ENCODE measurements at regions not wholly inside any gene's neighbourhood (a gene's known extent, or its start where the extent isn't known, plus 50 kb on each side); places are given as distances from the start of the nearest gene placed in this dataset.
"Not testable (repeated sequence)": the region's sequence is repeated elsewhere in the genome, so short reads cannot be mapped to it uniquely, and the experiment has no call there.

DNA sequence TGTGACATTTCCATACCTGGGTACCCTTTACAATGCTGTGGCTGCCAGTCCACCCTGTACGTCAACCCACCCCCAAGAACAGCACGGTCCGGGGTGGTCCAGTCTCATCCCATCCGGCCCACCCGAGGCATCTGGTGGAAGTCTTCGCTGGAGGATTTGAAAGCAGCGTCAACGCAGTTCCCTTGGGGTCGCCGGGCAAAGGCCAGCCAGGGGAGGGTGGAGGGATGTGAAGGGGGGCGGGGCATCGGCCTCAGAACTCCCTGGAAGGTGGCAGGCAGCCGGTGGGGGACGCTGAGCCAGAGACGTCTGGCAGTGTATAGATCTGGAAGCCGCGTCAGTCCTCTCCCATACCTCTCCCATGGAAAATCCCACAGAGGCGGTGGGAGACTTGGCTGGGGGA lies 1944.0 kb upstream of the DEFB115 start:
- Histone ChIP-seq H3K4me1 (ENCODE audit: insufficient read depth, low read length) (no peaks in the 10 kb centered on the region), H3K36me3 (ENCODE audit: insufficient read depth, low read length) (no peaks in the 10 kb centered on the region), H3K9me3 (ENCODE audit: low read length) (no peaks in the 10 kb centered on the region), H3K27ac (ENCODE audit: low read depth, low read length) (no peak overlapping the region), H3K27me3 (ENCODE audit: insufficient read depth, low read length, poor library complexity, severe bottlenecking) (no peaks in the 10 kb centered on the region), H3K4me3 (ENCODE audit: low read length) (no peak overlapping the region)
- ChIA-PET POLR2A (no interaction called here), CTCF (no interaction called here)
- Mint-ChIP-seq H3K27me3 (peaks cover 0 to 4% of the 10 kb centered on the region in 2 donors), H3K4me1 (peaks cover 0 to 3% (median 0%) of the 10 kb centered on the region in 3 donors), H3K4me3 (no peak overlapping the region), H3K36me3 (no peaks in the 10 kb centered on the region), H3K27ac (no peak overlapping the region), H3K9me3 (peaks cover 10 to 46% (median 30%) of the 10 kb centered on the region in 5 donors)
- DNase-seq, result no peak

DNA sequence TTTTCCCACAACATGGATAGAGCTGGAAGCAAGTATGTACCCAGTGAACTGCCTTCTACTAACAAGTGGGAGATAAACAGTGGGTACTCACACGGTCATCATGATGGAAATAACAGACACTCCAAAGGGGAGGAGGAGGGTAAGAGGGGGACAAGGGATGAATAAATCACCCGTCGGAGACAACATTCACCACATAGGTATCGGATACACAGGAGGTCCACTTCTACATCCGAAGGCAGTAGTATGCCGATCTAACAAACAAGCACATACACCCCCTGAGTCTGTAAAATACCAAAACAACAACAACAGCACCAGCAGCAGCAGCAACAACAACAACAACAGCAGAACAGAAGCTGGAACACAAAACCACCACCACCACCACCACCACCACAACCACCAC lies 1943.2 kb upstream of the DEFB115 start:
- Histone ChIP-seq H3K27me3 (ENCODE audit: insufficient read depth, low read length, poor library complexity, severe bottlenecking) (no peaks in the 10 kb centered on the region), H3K4me3 (ENCODE audit: low read length) (no peak overlapping the region), H3K27ac (ENCODE audit: low read depth, low read length) (no peak overlapping the region), H3K36me3 (ENCODE audit: insufficient read depth, low read length) (no peaks in the 10 kb centered on the region), H3K9me3 (ENCODE audit: low read length) (no peaks in the 10 kb centered on the region), H3K4me1 (ENCODE audit: insufficient read depth, low read length) (no peaks in the 10 kb centered on the region)
- Mint-ChIP-seq H3K4me3 (no peak overlapping the region), H3K4me1 (no peaks in the 10 kb centered on the region), H3K27me3 (peaks cover 0 to 4% of the 10 kb centered on the region in 2 donors), H3K27ac (no peak overlapping the region), H3K9me3 (peaks cover 10 to 38% (median 23%) of the 10 kb centered on the region in 5 donors), H3K36me3 (no peaks in the 10 kb centered on the region)
- ChIA-PET CTCF (no interaction called here), POLR2A (no interaction called here)
- DNase-seq, result no peak

- Mint-ChIP-seq H3K4me1 (no peaks in the 10 kb centered on the region), H3K4me3 (no peak overlapping the region), H3K27ac (no peak overlapping the region), H3K27me3 (peaks cover 0 to 8% of the 10 kb centered on the region in 2 donors), H3K9me3 (peaks cover 14 to 24% (median 18%) of the 10 kb centered on the region in 5 donors), H3K36me3 (no peaks in the 10 kb centered on the region)
- POLR2A ChIA-PET, result no interaction called here
- DNase-seq, result no peak
- CTCF ChIA-PET, result no interaction called here
- H3K36me3 ChIP-seq (ENCODE audit: insufficient read depth, low read length), result no peaks in the 10 kb centered on the region
- no peaks in the 10 kb centered on the region for H3K27me3 ChIP-seq (ENCODE audit: insufficient read depth, low read length, poor library complexity, severe bottlenecking)
- H3K4me1 ChIP-seq (ENCODE audit: insufficient read depth, low read length), result no peaks in the 10 kb centered on the region
- no peak overlapping the region for H3K4me3 ChIP-seq (ENCODE audit: low read length)
- no peak overlapping the region for H3K27ac ChIP-seq (ENCODE audit: low read depth, low read length)
- H3K9me3 ChIP-seq (ENCODE audit: low read length), result no peaks in the 10 kb centered on the region
Measured at GRCh38 chr20:29318871-29319461, 1938.5 kb upstream of the DEFB115 start.

DNA sequence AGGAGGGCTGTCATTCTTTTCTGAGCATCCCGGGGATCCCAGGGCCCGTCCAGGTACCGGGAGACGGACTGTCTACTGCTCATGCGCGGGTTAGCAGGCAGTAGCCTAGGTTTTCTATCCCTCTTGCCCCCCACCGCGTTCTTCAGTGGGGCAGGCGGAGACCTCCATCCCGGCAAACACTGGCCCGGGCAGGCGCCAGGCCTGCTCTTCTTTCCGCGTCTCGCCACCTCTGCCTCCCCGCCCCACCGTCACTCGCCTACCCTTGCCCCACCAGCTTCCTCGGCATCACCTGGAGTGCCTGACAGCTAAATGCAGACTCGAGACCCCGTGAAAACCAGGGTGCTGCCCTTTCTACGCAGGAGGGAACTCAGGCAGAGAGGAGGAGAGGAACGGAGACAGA lies 1937.7 kb upstream of the DEFB115 start:
- Mint-ChIP-seq H3K9me3 (peaks cover 13 to 22% (median 14%) of the 10 kb centered on the region in 5 donors), H3K27me3 (peaks cover 0 to 9% of the 10 kb centered on the region in 2 donors), H3K4me1 (no peaks in the 10 kb centered on the region), H3K4me3 (peak overlapping the region in 1 of 7 donors; percentile 11), H3K36me3 (no peaks in the 10 kb centered on the region), H3K27ac (no peak overlapping the region)
- ChIA-PET CTCF (no interaction called here), POLR2A (no interaction called here)
- Histone ChIP-seq H3K9me3 (ENCODE audit: low read length) (no peaks in the 10 kb centered on the region), H3K27ac (ENCODE audit: low read depth, low read length) (no peak overlapping the region), H3K4me1 (ENCODE audit: insufficient read depth, low read length) (no peaks in the 10 kb centered on the region), H3K4me3 (ENCODE audit: low read length) (no peak overlapping the region), H3K36me3 (ENCODE audit: insufficient read depth, low read length) (no peaks in the 10 kb centered on the region), H3K27me3 (ENCODE audit: insufficient read depth, low read length, poor library complexity, severe bottlenecking) (no peaks in the 10 kb centered on the region)
- DNase-seq, result no peak

DNA sequence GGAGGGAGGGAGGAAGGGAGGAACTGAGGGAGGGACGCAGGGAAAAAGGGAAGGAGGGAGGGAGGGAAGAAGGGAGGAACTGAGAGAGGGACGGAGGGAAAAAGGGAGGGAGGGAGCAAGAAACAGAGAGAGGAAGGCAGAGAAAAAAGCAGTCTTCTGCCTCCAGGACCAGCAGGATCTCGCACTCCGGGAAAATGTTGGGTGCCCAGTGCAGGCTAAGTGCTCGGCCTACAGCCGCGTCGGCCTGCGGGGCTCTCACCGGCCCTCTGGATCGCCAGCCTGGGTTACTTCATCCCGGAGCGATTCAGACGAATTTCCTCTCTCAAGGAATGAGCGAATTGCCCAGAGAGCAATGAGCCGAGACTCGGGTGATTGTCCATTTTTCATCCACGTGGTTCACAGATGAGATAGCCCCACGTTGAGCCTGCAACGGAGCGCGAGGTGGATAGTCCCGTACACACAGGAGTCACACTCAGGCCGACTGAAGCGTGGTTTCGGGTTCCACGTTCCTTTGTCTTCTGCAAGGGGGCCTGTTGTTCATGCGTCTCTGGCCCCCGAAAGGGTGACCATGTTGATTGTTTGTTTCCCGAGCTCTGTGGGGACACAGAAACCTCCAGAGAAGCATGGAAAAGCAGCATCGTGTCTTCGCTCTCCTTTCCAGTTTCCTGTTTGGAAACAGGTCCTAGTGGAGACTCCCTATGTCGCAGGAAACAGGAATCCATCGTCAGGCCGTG lies 1937.1 kb upstream of the DEFB115 start:
- H3K27ac ChIP-seq (ENCODE audit: low read depth, low read length); DNase-seq; H3K27ac Mint-ChIP-seq; H3K36me3 Mint-ChIP-seq; H3K4me3 Mint-ChIP-seq; POLR2A ChIA-PET; CTCF ChIA-PET; H3K9me3 ChIP-seq (ENCODE audit: low read length); H3K27me3 Mint-ChIP-seq; H3K4me3 ChIP-seq (ENCODE audit: low read length); H3K27me3 ChIP-seq (ENCODE audit: insufficient read depth, low read length, poor library complexity, severe bottlenecking); H3K4me1 Mint-ChIP-seq; H3K4me1 ChIP-seq (ENCODE audit: insufficient read depth, low read length); H3K36me3 ChIP-seq (ENCODE audit: insufficient read depth, low read length): not testable (repeated sequence)
- H3K9me3 Mint-ChIP-seq, result peaks cover 13 to 22% (median 14%) of the 10 kb centered on the region in 5 donors

GRCh38 chr20:29323631-29324515 lies 1933.6 kb upstream of the DEFB115 start:
- H3K4me3 ChIP-seq (ENCODE audit: low read length); H3K4me1 Mint-ChIP-seq; H3K36me3 ChIP-seq (ENCODE audit: insufficient read depth, low read length); POLR2A ChIA-PET; CTCF ChIA-PET; H3K9me3 ChIP-seq (ENCODE audit: low read length); H3K27me3 ChIP-seq (ENCODE audit: insufficient read depth, low read length, poor library complexity, severe bottlenecking); H3K27ac Mint-ChIP-seq; DNase-seq; H3K4me1 ChIP-seq (ENCODE audit: insufficient read depth, low read length); H3K36me3 Mint-ChIP-seq; H3K27ac ChIP-seq (ENCODE audit: low read depth, low read length); H3K4me3 Mint-ChIP-seq: not testable (repeated sequence)
- Mint-ChIP-seq H3K27me3 (peaks cover 1 to 18% of the 10 kb centered on the region in 2 donors), H3K9me3 (peaks cover 14 to 40% (median 28%) of the 10 kb centered on the region in 5 donors)

GRCh38 chr20:29324516-29325303 lies 1932.8 kb upstream of the DEFB115 start:
- H3K27ac Mint-ChIP-seq; DNase-seq; H3K9me3 ChIP-seq (ENCODE audit: low read length); H3K27ac ChIP-seq (ENCODE audit: low read depth, low read length); H3K36me3 Mint-ChIP-seq; H3K4me3 Mint-ChIP-seq; H3K36me3 ChIP-seq (ENCODE audit: insufficient read depth, low read length); CTCF ChIA-PET; POLR2A ChIA-PET; H3K4me1 Mint-ChIP-seq; H3K4me1 ChIP-seq (ENCODE audit: insufficient read depth, low read length); H3K27me3 ChIP-seq (ENCODE audit: insufficient read depth, low read length, poor library complexity, severe bottlenecking); H3K4me3 ChIP-seq (ENCODE audit: low read length): not testable (repeated sequence)
- Mint-ChIP-seq H3K9me3 (peaks cover 18 to 45% (median 27%) of the 10 kb centered on the region in 5 donors), H3K27me3 (peaks cover 1 to 18% of the 10 kb centered on the region in 2 donors)

DNA sequence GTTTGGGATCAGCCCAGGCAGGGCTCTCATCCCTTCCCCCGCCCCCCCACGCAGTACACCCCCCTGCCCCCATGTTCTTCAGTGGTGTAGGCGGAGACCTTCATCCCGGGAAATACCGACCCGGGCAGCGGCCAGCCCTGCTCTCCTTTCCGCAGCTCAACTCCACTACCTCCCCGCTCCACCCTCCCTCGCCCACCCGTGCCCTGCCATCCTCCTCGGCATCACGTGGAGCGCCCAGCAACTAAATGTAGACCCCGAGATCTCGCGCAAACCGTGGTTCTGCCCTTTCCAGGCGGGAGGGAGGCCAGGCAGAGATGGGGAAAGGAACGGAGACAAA lies 1932.2 kb upstream of the DEFB115 start:
- H3K4me1 Mint-ChIP-seq, result peaks cover 0 to 3% (median 0%) of the 10 kb centered on the region in 3 donors
- Histone ChIP-seq H3K27ac (ENCODE audit: low read depth, low read length) (no peak overlapping the region), H3K9me3 (ENCODE audit: low read length) (no peaks in the 10 kb centered on the region), H3K4me3 (ENCODE audit: low read length) (no peak overlapping the region), H3K36me3 (ENCODE audit: insufficient read depth, low read length) (no peaks in the 10 kb centered on the region), H3K27me3 (ENCODE audit: insufficient read depth, low read length, poor library complexity, severe bottlenecking) (no peaks in the 10 kb centered on the region), H3K4me1 (ENCODE audit: insufficient read depth, low read length) (no peaks in the 10 kb centered on the region)
- H3K9me3 Mint-ChIP-seq, result peaks cover 22 to 50% (median 29%) of the 10 kb centered on the region in 5 donors
- peaks cover 0 to 8% (median under 1%) of the 10 kb centered on the region in 3 donors for H3K36me3 Mint-ChIP-seq
- H3K4me3 Mint-ChIP-seq, result no peak overlapping the region
- H3K27me3 Mint-ChIP-seq, result peaks cover 1 to 18% of the 10 kb centered on the region in 2 donors
- ChIA-PET POLR2A (no interaction called here), CTCF (no interaction called here)
- DNase-seq, result no peak
- H3K27ac Mint-ChIP-seq, result no peak overlapping the region
